Kidney (tissue), 13 donors: ENCODE measurements at regions not wholly inside any gene's neighbourhood (a gene's known extent, or its start where the extent isn't known, plus 50 kb on each side); places are given as distances from the start of the nearest gene placed in this dataset.

Experiments used
- DNase-seq, 5 donors: peaks; one replicate each; pipeline ENCODE4 v3.0.0-alpha.2; 2013 to 2020
- FAIRE-seq: peaks from 2 replicates; lab custom pipeline; 2012; peaks lifted over from hg19 to GRCh38; lab: Jason Lieb, UNC
- H3K27ac ChIP-seq, 2 donors: one replicate each; pipeline ENCODE4 v1.7.0; 2013; ENCODE audit warnings: low read depth in 2 of 2, low read length in 2 of 2, inconsistent platforms in 1 of 2
- H3K27me3 ChIP-seq: one replicate; pipeline ENCODE4 v1.7.1; 2013; ENCODE audit warnings: low read length, inconsistent platforms; ENCODE audit not compliant: control insufficient read depth, insufficient read depth
- H3K36me3 ChIP-seq, 3 donors: one replicate each; pipeline versions ENCODE4 v1.7.0 to v1.7.1; 2013; ENCODE audit warnings: low read length in 3 of 3, control low read depth in 1 of 3, inconsistent platforms in 1 of 3; ENCODE audit not compliant: insufficient read depth in 3 of 3, control insufficient read depth in 2 of 3
- H3K4me1 ChIP-seq, 3 donors: one replicate each; pipeline versions ENCODE4 v1.7.0 to v1.7.1; 2013; ENCODE audit warnings: low read length in 3 of 3, inconsistent platforms in 1 of 3, low read depth in 1 of 3; ENCODE audit not compliant: control insufficient read depth in 2 of 3, insufficient read depth in 2 of 3
- H3K4me3 ChIP-seq, 3 donors: one replicate each; pipeline versions ENCODE4 v1.7.0 to v1.8.1; 2013; ENCODE audit warnings: low read length in 3 of 3, control low read depth in 1 of 3, inconsistent platforms in 1 of 3
- H3K9ac ChIP-seq, 3 donors: one replicate each; pipeline versions ENCODE4 v1.7.0 to v1.7.1; 2013; ENCODE audit warnings: low read length in 3 of 3, control low read depth in 1 of 3, inconsistent platforms in 1 of 3
- H3K9me3 ChIP-seq, 3 donors: one replicate each; pipeline versions ENCODE4 v1.7.0 to v1.7.1; 2013; ENCODE audit warnings: low read length in 3 of 3, control low read depth in 1 of 3, inconsistent platforms in 1 of 3; ENCODE audit not compliant: control insufficient read depth in 2 of 3, insufficient read depth in 1 of 3
- CTCF ChIP-seq: IDR thresholded peaks from 3 replicates; pipeline ENCODE4 v1.5.1; 2012; ENCODE audit warnings: mild to moderate bottlenecking, moderate library complexity, borderline replicate concordance; ENCODE audit not compliant: insufficient read depth; ENCODE audit errors: extremely low read depth
- intact Hi-C: fragments of 100-400 bp; cut with DNase I; formaldehyde crosslinking; loops from one replicate; pipeline ENCODE4 v1.11.1; 2022
- donor health status: control.
- donor health status: control.
- donor health status: control.
- donor health status: control.
- donor health status: control.
- donor health status: DM: yes; HTN: yes; CAD: no.
- donor health status: Normal renal cell carcinoma (clear cell type).

GRCh38 chr9:126126807-126127206, 199.8 kb upstream of the MVB12B start:
- H3K9ac ChIP-seq, result no peak overlapping the region
- no peaks in the 10 kb centered on the region for H3K4me1 ChIP-seq
- DNase-seq (no peak), FAIRE-seq (no peak)
- no peaks in the 10 kb centered on the region for H3K27me3 ChIP-seq
- intact Hi-C loops, result no loop called here
- H3K36me3 ChIP-seq, result no peaks in the 10 kb centered on the region
- no peak overlapping the region for H3K27ac ChIP-seq
- H3K9me3 ChIP-seq, result peaks cover 0 to 7% (median 0%) of the 10 kb centered on the region in 3 donors
- H3K4me3 ChIP-seq, result no peak overlapping the region
- no peak for TF ChIP-seq CTCF

- intact Hi-C loops, result no loop called here
- H3K4me3 ChIP-seq, result no peak overlapping the region
- H3K27ac ChIP-seq, result no peak overlapping the region
- no peaks in the 10 kb centered on the region for H3K27me3 ChIP-seq
- FAIRE-seq, result no peak
- no peak for TF ChIP-seq CTCF
- no peak overlapping the region for H3K9ac ChIP-seq
- no peak for DNase-seq
- H3K9me3 ChIP-seq, result peaks cover 0 to under 1% (median 0%) of the 10 kb centered on the region in 3 donors
- no peaks in the 10 kb centered on the region for H3K4me1 ChIP-seq
- H3K36me3 ChIP-seq, result no peaks in the 10 kb centered on the region
These were observed 199.0 kb upstream of the MVB12B start for GRCh38 chr9:126127591-126127990.

GRCh38 chr9:126128494-126129142, 198.0 kb upstream of the MVB12B start:
- FAIRE-seq (no peak), DNase-seq (no peak)
- Histone ChIP-seq H3K4me3 (no peak overlapping the region), H3K27me3 (no peaks in the 10 kb centered on the region), H3K36me3 (no peaks in the 10 kb centered on the region), H3K9me3 (no peaks in the 10 kb centered on the region), H3K4me1 (no peaks in the 10 kb centered on the region), H3K27ac (no peak overlapping the region), H3K9ac (no peak overlapping the region)
- intact Hi-C loops, result no loop called here
- TF ChIP-seq CTCF, result no peak
